C4-2B (cell line): ENCODE measurements at regions not wholly inside any gene's neighbourhood (a gene's known extent, or its start where the extent isn't known, plus 50 kb on each side); places are given as distances from the start of the nearest gene placed in this dataset.

Experiments used
- H3K27ac ChIP-seq: fragments of 450-650 bp; 2 replicates; pipeline ENCODE4 v1.5.1; 2017
- ZFX ChIP-seq: fragments of 450-650 bp; IDR thresholded peaks from 2 replicates; pipeline ENCODE4 v1.6.1; 2017
- TF ChIP-seq, protein P1 (sequence below): fragments of 450-650 bp; conservative IDR thresholded peaks from 2 replicates; pipeline ENCODE4 v1.5.1; 2017; ENCODE audit warnings: mild to moderate bottlenecking

DNA sequence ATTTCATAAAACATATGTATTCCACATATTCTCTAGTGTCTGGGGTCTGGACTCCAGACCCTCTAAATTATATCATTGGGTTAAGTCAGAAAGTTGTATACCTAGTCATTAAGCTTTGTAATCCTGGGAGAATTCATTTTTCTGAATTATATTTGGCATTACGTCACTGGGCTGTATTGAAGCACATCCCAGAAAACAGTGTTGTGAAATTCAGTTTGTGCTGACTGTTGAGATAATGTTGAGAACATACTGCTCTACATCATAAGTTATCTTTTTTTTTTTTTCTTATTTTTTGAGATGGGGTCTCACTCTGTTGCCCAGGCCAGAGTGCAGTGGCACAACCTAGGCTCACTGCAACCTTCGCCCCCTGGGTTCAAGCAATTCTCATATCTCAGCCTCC, 153.1 kb upstream of the STT3B start:
- no peak overlapping the region for H3K27ac ChIP-seq
- TF ChIP-seq, protein P1, sequence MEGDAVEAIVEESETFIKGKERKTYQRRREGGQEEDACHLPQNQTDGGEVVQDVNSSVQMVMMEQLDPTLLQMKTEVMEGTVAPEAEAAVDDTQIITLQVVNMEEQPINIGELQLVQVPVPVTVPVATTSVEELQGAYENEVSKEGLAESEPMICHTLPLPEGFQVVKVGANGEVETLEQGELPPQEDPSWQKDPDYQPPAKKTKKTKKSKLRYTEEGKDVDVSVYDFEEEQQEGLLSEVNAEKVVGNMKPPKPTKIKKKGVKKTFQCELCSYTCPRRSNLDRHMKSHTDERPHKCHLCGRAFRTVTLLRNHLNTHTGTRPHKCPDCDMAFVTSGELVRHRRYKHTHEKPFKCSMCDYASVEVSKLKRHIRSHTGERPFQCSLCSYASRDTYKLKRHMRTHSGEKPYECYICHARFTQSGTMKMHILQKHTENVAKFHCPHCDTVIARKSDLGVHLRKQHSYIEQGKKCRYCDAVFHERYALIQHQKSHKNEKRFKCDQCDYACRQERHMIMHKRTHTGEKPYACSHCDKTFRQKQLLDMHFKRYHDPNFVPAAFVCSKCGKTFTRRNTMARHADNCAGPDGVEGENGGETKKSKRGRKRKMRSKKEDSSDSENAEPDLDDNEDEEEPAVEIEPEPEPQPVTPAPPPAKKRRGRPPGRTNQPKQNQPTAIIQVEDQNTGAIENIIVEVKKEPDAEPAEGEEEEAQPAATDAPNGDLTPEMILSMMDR = no peak
- no peak for TF ChIP-seq ZFX

DNA sequence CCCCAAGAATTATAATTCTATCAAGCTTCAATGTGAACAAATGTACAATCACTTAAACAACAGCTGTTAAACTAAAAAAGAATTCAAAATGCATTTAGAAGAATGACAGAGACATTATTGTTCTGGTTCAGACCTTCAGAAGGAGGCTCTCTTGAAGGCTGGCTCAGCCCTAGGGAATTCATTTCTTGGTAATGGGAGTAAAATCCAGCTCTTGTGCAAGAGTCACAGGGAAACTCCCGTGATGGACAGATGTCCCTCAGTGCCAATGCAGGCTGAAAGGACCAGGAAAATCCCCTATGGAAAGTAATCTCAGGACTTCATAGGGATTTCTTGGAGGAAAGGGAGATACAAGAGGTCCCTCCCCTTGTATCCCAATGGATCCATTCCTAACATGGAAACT, 149.9 kb upstream of the STT3B start:
- TF ChIP-seq, protein P1 = no peak
- no peak overlapping the region for H3K27ac ChIP-seq

DNA sequence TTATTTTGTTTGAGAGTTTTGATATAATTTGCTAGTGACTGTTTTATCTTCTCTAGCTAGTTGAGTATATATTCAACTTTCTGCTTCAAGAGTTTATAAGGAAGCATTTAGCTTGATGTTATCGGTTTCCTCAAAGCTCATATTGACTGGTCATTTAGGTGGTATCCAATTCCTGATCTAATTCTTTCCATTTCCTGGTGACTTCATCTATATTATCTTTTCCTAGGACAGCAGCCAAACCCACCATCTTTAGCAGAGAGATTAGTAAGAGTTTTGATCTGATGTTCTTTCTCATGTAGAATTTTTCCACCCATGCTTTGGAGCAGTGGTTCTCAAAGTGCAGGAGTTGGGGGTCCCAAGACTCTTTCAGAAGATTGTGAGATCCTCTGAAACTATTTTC, 148.6 kb upstream of the STT3B start:
- no peak overlapping the region for H3K27ac ChIP-seq
- TF ChIP-seq, protein P1 = no peak
- TF ChIP-seq ZFX = no peak

DNA sequence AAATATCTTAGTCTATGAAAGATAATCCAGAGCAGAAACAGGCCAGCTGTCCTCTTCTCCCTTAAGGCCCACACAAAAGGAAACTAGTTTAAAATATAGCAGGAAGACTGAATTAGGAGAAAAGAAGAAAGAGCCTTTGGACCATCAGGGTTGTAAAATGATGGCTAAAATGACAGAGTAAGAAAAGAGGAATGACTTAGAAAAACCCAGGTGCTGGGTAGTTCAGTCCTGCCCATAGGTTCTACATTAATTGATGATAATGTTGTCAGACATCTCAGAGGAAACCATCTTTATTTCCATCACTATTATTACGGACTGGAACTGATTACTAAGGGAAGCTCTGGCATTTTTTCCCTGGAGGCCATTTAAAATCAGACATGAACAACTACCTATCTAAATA, 142.8 kb upstream of the STT3B start:
- no peak for TF ChIP-seq ZFX
- TF ChIP-seq, protein P1 = no peak

DNA sequence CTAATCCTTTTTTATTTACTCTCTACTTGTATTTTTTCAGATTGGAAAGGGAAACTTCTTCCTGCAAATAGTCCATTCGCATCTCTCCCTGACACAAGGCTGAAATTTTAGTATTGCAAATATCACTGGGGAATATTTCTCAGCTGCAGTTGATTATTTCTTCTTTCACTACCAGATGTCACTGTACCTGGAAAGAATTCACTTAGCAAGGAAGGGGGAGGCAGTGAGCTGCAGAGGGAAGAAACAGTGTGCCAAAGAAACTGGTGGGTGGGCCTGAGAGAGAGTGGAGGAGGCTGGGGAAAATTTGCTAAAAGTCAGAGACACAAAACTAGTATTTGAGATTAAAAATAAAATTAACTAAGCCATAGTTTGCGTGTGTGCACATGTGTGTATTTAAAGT, 142.3 kb upstream of the STT3B start:
- H3K27ac ChIP-seq = no peak overlapping the region
- TF ChIP-seq, protein P1 = no peak
- TF ChIP-seq ZFX = no peak

More for the DNA sequence above, 142.8 kb upstream of the STT3B start:
- no peak overlapping the region for H3K27ac ChIP-seq

DNA sequence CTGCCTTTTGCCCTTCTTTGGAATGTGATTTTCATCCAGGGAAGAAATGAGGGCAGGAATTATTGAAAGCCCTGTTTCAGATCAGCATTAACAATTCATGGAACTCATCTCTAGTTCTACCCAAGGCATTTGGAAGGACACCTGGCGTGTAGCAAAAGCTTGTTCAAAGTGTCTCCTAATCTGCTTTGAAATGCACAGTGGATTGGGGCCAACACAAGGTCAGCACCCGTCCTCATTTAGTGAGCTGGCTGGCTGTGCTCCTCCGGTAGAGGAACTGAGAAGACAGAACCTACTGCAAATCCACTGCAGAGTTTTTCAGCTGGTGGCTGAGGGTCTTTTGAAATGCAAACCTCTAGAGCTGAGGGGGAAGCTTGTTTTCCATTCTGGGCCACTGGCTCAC, 141.6 kb upstream of the STT3B start:
- no peak overlapping the region for H3K27ac ChIP-seq
- TF ChIP-seq ZFX = no peak
- TF ChIP-seq, protein P1 = no peak

DNA sequence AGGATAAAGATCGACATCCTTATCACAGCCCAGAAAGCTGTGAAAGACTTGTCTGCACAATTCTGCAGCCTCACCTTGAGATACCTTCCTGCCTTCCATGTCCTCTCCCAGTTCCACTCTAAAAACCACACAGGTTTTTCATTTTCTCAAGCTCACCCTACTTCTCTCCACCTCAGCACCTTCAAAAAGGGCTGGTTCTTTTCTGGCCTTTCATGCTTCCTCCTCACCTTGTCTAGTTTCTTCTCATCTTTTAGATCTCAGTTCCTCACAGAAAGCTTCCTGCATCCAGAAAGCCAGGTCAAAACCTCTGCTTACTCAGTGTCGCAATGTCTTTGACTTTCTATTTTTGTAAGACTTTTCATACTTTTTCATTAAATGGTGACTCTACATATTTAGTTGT, 140.2 kb upstream of the STT3B start:
- TF ChIP-seq, protein P1 = no peak
- no peak for TF ChIP-seq ZFX
- H3K27ac ChIP-seq = no peak overlapping the region
